Aorta (tissue), 5 donors: ENCODE measurements at regions not wholly inside any gene's neighbourhood (a gene's known extent, or its start where the extent isn't known, plus 50 kb on each side); places are given as distances from the start of the nearest gene placed in this dataset.

Experiments
- ATAC-seq: fragments of 200-7000 bp; cut with Tn5 transposase; one replicate; pipeline ENCODE4 v1.9.1; 2022; ENCODE audit warnings: moderate library complexity; ENCODE audit not compliant: low FRiP score
- DNase-seq, 2 donors: peaks; one replicate each; pipeline ENCODE4 v3.0.0-alpha.2; 2020
- H3K27ac ChIP-seq, 2 donors: one replicate each; pipeline ENCODE4 v1.5.1; 2013; ENCODE audit warnings: low read length in 2 of 2, mild to moderate bottlenecking in 2 of 2, moderate library complexity in 2 of 2, control low read depth in 1 of 2, inconsistent platforms in 1 of 2, low read depth in 1 of 2
- H3K27me3 ChIP-seq, 2 donors: one replicate each; pipeline ENCODE4 v1.6.1; 2013; ENCODE audit warnings: control low read depth in 1 of 2, low read length in 1 of 2, mild to moderate bottlenecking in 1 of 2, moderate library complexity in 1 of 2; ENCODE audit not compliant: insufficient read depth in 2 of 2, control insufficient read depth in 1 of 2
- H3K36me3 ChIP-seq, 2 donors: one replicate each; pipeline ENCODE4 v1.6.1; 2013; ENCODE audit warnings: control low read depth in 1 of 2, low read length in 1 of 2, mild to moderate bottlenecking in 1 of 2; ENCODE audit not compliant: insufficient read depth in 2 of 2, control insufficient read depth in 1 of 2
- H3K4me1 ChIP-seq, 2 donors: one replicate each; pipeline ENCODE4 v1.6.1; 2013; ENCODE audit warnings: low read length in 2 of 2, control low read depth in 1 of 2, mild to moderate bottlenecking in 1 of 2, moderate library complexity in 1 of 2; ENCODE audit not compliant: insufficient read depth in 2 of 2, control insufficient read depth in 1 of 2
- H3K4me3 ChIP-seq, 2 donors: one replicate each; pipeline ENCODE4 v1.5.1; 2013; ENCODE audit warnings: low read length in 2 of 2, control low read depth in 1 of 2, mild to moderate bottlenecking in 1 of 2
- H3K9me3 ChIP-seq: one replicate; pipeline ENCODE4 v1.6.1; 2013; ENCODE audit warnings: mild to moderate bottlenecking, low read length; ENCODE audit not compliant: control insufficient read depth
- WGBS, 2 donors: extraction: QIAGEN DNeasy Blood & Tissue Kit; methylation state at CpG; one replicate each; pipeline ENCODE4 v1.1.7; 2013; 5-methylcytosine and 5-hydroxymethylcytosine counted together
- intact Hi-C, 2 donors: fragments of 100-400 bp; cut with DNase I; formaldehyde crosslinking; loops; one replicate each; pipeline versions ENCODE4 v1.14.2 to v1.15.0; 2022
- donor health status: healthy with polysubstance abuse.
- donor health status: Bipolar disorder and iron deficiency.
- donor health status: DM: no; HTN: no; CAD: no.
- donor health status: DM: no; HTN: no; CAD: no.
- donor health status: DM: yes; HTN: yes; CAD: no.

GRCh38 chr1:234691567-234691966 is 81.6 kb upstream of the IRF2BP2 start:
- Histone ChIP-seq H3K4me1 (no peaks in the 10 kb centered on the region), H3K4me3 (no peak overlapping the region), H3K9me3 (no peaks in the 10 kb centered on the region), H3K27ac (no peak overlapping the region), H3K27me3 (no peaks in the 10 kb centered on the region), H3K36me3 (no peaks in the 10 kb centered on the region)
- no peak for ATAC-seq
- intact Hi-C loops: no loop called here
- no peak for DNase-seq
- WGBS, 2 donors: 59 to 71% methylated on average over 3 of the region's 3 CpGs

DNA sequence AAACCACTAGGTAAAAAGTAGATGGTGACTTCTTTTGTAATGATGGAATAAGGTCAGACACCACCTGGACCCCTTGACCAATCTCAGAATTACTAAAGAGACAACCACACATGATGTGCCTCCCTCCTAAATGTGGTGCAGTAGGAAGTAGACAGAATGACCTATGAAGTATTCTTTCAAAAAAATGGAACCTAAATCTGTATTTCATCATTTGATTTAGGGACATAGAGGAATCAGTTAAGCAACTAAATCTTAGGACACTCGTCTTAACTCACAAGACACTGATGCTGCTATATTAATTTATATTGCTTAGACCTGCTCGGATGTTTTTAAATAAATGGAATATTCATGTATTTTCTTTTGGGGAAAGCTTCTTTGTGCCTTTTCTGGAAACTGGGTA is 80.9 kb upstream of the IRF2BP2 start:
- H3K27me3 ChIP-seq: no peaks in the 10 kb centered on the region
- no peaks in the 10 kb centered on the region for H3K9me3 ChIP-seq
- H3K27ac ChIP-seq: no peak overlapping the region
- 89 to 91% methylated on average over 2 of the region's 2 CpGs for WGBS, 2 donors
- H3K4me3 ChIP-seq: no peak overlapping the region
- H3K36me3 ChIP-seq: no peaks in the 10 kb centered on the region
- DNase-seq: no peak
- no peak for ATAC-seq
- no peaks in the 10 kb centered on the region for H3K4me1 ChIP-seq
- intact Hi-C loops: no loop called here

DNA sequence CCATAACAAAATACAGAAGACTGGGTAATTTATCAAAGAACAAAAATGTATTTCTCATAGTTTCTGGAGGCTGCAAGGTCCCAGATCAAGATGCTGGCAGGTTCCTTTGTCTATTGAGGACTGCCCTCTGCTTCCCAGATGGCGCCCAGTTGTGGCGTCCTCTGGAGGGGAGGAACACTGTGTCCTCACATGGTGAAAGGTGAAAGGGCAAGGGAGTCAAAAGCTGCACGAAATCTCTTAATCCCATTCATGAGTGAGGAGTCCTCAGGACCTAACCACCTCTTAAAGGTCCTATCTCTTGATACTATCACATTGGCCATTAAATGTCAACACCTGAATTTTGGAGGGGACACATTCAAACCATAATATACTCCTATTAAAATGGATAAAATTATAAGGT is 79.3 kb upstream of the IRF2BP2 start:
- 84 to 90% methylated on average over 3 of the region's 3 CpGs for whole genome bisulfite sequencing, 2 donors

DNA sequence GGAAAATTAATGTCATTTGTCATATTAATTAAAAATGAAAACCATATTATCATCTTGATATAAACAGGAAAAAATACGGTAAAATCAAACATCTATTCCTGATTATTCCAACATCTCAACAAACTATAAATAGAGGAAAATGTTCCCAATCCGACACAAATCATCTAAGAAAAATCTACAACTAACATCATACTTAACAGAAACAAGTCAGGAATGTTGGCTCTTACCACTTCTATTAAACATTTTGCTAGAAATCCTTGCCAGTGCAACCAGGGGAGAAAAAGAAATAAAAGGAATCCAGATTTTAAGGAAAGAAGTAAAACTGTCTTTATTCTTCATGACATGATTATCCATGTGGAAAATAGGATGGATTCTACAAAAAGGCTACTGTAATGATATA is 77.0 kb upstream of the IRF2BP2 start:
- DNase-seq: no peak
- 6% methylated on average over 2 of the region's 2 CpGs for WGBS, 2 donors
- Histone ChIP-seq H3K9me3 (no peaks in the 10 kb centered on the region), H3K36me3 (no peaks in the 10 kb centered on the region), H3K4me3 (no peak overlapping the region), H3K27ac (no peak overlapping the region), H3K4me1 (peaks cover 0 to 2% of the 10 kb centered on the region in 2 donors), H3K27me3 (no peaks in the 10 kb centered on the region)
- ATAC-seq: no peak
- intact Hi-C loops: loop anchor here in 1 of 2 donors (5.0 kb wide), 1 partner anchor 35 kb away; no protein-coding TSS in a partner anchor

More for the DNA sequence above, 79.3 kb upstream of the IRF2BP2 start:
- H3K4me1 ChIP-seq: peaks cover 0 to 1% of the 10 kb centered on the region in 2 donors
- H3K4me3 ChIP-seq: no peak overlapping the region
- ATAC-seq (no peak), DNase-seq (no peak)
- intact Hi-C loops: loop anchor here in 1 of 2 donors (5.0 kb wide), 1 partner anchor 33 kb away; no protein-coding TSS in a partner anchor
- no peaks in the 10 kb centered on the region for H3K9me3 ChIP-seq
- no peaks in the 10 kb centered on the region for H3K36me3 ChIP-seq
- no peaks in the 10 kb centered on the region for H3K27me3 ChIP-seq
- no peak overlapping the region for H3K27ac ChIP-seq

DNA sequence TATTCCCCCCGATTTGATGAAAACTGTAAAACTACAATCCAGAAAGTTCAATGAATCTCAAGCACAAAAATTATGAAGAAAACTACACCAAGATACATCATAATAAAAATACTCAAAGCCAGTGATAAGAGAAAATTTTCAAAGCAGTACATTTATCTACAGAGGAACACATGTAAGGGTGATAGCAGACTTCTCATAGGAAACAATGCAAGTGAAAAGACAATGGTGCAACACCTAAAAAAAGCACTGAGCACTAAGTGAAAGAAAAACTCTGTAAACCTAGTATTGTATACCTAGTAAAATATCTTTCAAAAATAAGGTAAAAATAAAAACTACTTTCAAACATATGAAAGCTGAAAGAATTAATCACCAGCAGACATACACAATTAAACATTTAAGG is 76.1 kb upstream of the IRF2BP2 start:
- H3K4me1 ChIP-seq: peaks cover 0 to 2% of the 10 kb centered on the region in 2 donors
- H3K36me3 ChIP-seq: no peaks in the 10 kb centered on the region
- DNase-seq: no peak
- H3K4me3 ChIP-seq: no peak overlapping the region
- no peaks in the 10 kb centered on the region for H3K9me3 ChIP-seq
- intact Hi-C loops: loop anchor here in 1 of 2 donors (5.0 kb wide), 1 partner anchor 36 kb away; no protein-coding TSS in a partner anchor
- no peak overlapping the region for H3K27ac ChIP-seq
- no peak for ATAC-seq
- no peaks in the 10 kb centered on the region for H3K27me3 ChIP-seq
- WGBS, 2 donors: 96 to 99% methylated on average over 1 of the region's 1 CpG

DNA sequence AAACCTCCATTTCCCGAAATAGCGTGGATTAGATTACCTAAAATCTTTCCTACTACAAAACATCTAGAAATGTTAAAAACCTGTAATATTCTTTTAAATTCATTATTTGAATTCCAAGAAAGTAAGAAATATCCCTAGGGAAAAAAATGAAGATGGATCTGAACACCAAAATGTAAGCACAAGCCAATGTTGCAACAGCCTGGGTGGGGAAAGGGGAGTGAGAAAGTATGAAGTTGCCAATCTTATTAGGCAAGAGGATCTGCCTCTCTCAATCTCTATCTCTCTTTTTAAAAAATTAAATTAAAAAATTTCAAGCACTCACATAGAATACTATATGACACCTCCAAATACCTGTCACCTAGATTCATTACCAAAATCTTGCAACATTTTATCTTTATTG is 74.9 kb upstream of the IRF2BP2 start:
- Histone ChIP-seq H3K27me3 (no peaks in the 10 kb centered on the region), H3K4me3 (no peak overlapping the region), H3K9me3 (no peaks in the 10 kb centered on the region), H3K36me3 (no peaks in the 10 kb centered on the region), H3K4me1 (peaks cover 0 to 2% of the 10 kb centered on the region in 2 donors), H3K27ac (no peak overlapping the region)
- ATAC-seq (no peak), DNase-seq (no peak)
- intact Hi-C loops: loop anchor here in 1 of 2 donors (5.0 kb wide), 1 partner anchor 37 kb away; no protein-coding TSS in a partner anchor
- WGBS, 2 donors: 97 to 98% methylated on average over 2 of the region's 2 CpGs

- ATAC-seq: peak; percentile 91
- Histone ChIP-seq H3K4me3 (no peak overlapping the region), H3K4me1 (peaks cover 0 to 2% of the 10 kb centered on the region in 2 donors), H3K36me3 (no peaks in the 10 kb centered on the region), H3K27ac (no peak overlapping the region), H3K27me3 (no peaks in the 10 kb centered on the region), H3K9me3 (no peaks in the 10 kb centered on the region)
- DNase-seq: no peak
- WGBS, 2 donors: 79 to 80% methylated on average over 10 of the region's 10 CpGs
- intact Hi-C loops: no loop called here
These were observed 74.1 kb upstream of the IRF2BP2 start for GRCh38 chr1:234683861-234684632.

DNA sequence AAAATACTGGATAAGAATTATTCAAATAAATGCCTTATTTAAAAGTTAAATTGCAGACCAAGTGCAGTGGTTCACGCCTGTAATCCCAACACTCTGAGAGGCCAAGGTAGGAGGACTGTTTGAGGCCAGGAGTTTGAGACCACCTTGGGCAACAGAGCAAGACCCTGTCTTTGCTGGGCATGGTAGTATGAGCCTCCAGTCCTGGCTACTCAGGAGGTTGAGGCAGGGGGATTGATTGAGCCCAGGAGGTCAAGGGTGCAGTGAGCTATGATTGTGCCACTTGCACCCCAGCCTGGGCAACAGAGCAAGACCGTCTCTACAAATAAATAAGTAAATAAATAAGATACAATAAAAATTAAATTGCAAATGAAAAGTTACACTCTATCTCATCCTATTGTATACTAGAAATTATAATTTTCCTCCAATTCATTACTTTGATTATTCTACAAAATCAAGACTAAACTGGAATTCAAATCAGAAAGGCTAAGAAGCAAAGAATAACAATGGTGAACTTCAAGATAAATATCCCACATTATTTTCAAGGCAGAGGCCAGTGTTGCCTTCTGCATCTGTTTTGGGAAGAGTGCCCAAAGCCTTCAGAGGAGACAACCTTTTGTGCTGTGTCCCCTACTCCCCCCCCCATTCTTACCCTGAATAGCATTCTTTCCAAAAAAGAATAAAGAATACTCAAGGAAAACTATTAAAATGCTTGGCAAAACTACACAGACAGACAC is 73.3 kb upstream of the IRF2BP2 start:
- Histone ChIP-seq H3K27me3 (no peaks in the 10 kb centered on the region), H3K27ac (no peak overlapping the region), H3K36me3 (no peaks in the 10 kb centered on the region), H3K9me3 (no peaks in the 10 kb centered on the region), H3K4me3 (no peak overlapping the region), H3K4me1 (peaks cover 0 to 2% of the 10 kb centered on the region in 2 donors)
- no peak for DNase-seq
- ATAC-seq: no peak
- intact Hi-C loops: no loop called here
- 67 to 98% methylated on average over 2 of the region's 2 CpGs for WGBS, 2 donors
